GM13976 (cell line): ENCODE measurements at regions not wholly inside any gene's neighbourhood (a gene's known extent, or its start where the extent isn't known, plus 50 kb on each side); places are given as distances from the start of the nearest gene placed in this dataset.

ENCODE experiments used
- DNase-seq: peaks from one replicate; pipeline ENCODE4 v3.0.0; 2012; ENCODE audit warnings: low spot score
- in situ Hi-C: fragments of 300-500 bp; cut with MboI; formaldehyde crosslinking; loops from one replicate; pipeline ENCODE4 v1.12.0; 2022; ENCODE audit warnings: low sequenced_read_pairs, mixed read lengths, inconsistent platforms; ENCODE audit not compliant: unreplicated experiment
- TF ChIP-seq, protein P1 (sequence below): IDR thresholded peaks from 2 replicates; pipeline ENCODE4 v1.5.1; 2012; ENCODE audit warnings: borderline replicate concordance, mild to moderate bottlenecking; ENCODE audit not compliant: insufficient read depth; ENCODE audit errors: extremely low read depth, missing control alignments, control extremely low read depth

DNA sequence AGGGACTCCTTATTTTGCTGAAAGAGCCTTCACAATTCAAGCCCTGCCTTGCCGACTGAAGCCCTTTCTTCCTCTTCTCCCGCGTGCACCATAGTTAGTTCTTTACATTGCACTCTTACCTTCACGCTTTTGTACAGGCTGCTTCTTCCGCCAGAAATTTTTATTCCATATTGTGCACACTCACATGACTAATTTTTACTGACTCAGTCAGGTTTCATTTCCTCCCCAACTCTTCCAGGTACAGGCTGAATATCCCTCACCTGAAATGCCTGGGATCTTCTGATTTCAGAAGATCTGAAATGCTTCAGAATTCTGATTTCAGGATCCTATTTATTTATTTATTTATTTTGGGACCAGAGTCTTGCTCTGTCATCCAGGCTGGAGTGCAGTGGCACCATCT lies 172.8 kb downstream of the ZNF281 start:
- TF ChIP-seq, protein P1, sequence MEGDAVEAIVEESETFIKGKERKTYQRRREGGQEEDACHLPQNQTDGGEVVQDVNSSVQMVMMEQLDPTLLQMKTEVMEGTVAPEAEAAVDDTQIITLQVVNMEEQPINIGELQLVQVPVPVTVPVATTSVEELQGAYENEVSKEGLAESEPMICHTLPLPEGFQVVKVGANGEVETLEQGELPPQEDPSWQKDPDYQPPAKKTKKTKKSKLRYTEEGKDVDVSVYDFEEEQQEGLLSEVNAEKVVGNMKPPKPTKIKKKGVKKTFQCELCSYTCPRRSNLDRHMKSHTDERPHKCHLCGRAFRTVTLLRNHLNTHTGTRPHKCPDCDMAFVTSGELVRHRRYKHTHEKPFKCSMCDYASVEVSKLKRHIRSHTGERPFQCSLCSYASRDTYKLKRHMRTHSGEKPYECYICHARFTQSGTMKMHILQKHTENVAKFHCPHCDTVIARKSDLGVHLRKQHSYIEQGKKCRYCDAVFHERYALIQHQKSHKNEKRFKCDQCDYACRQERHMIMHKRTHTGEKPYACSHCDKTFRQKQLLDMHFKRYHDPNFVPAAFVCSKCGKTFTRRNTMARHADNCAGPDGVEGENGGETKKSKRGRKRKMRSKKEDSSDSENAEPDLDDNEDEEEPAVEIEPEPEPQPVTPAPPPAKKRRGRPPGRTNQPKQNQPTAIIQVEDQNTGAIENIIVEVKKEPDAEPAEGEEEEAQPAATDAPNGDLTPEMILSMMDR, result no peak
- in situ Hi-C loops, result no loop called here
- no peak for DNase-seq

DNA sequence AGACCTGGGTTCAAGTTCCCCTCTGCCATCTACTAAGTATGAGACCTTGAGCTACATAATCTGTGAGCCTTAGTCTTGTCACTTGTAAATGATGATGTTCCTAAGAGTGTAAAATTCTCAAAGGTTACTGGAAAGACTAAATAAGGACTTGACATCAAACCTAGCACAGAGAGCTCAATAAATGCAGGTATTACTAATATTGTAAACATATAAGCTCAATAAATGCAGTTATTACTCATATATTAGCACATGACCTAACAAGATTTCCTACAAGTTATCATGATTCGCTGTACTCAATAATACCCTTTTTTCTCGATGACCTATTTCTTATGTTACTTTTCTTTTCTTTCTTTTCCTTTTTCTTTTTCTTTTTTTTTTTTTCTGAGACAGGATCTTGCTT lies 174.9 kb downstream of the ZNF281 start:
- no peak for DNase-seq
- TF ChIP-seq, protein P1, result no peak
- in situ Hi-C loops, result no loop called here

- DNase-seq, result no peak
- in situ Hi-C loops, result no loop called here
- TF ChIP-seq, protein P1, result no peak
Observed at GRCh38 chr1:200233393-200233792, 176.4 kb downstream of the ZNF281 start.

- DNase-seq, result no peak
- in situ Hi-C loops, result no loop called here
- TF ChIP-seq, protein P1, result no peak
Observed at GRCh38 chr1:200231787-200232231, 178.0 kb downstream of the ZNF281 start.

DNA sequence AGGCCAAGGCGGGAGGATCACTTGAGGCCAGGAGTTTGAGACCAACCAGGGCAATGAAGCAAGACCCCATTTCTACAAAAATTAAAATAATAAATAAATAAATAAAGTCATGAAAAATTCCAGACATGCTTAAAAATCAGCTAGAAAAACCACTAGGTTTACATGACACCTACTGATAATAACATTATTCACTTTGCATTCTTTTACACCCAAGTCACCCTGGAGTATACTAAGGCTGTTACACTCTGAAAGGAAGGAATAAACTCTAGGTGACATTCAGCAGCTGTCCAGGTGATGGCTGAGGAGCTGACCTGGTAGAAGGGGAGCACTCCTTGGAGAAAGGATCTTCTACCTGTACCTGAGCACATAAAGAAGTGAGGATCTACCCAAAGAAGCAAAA lies 179.2 kb downstream of the ZNF281 start:
- in situ Hi-C loops, result no loop called here
- TF ChIP-seq, protein P1, result no peak
- DNase-seq, result no peak

- TF ChIP-seq, protein P1, result no peak
- no peak for DNase-seq
- in situ Hi-C loops, result no loop called here
Observed at GRCh38 chr1:200228486-200228885, 181.3 kb downstream of the ZNF281 start.

- DNase-seq, result no peak
- in situ Hi-C loops, result no loop called here
- TF ChIP-seq, protein P1, result no peak
Observed at GRCh38 chr1:200228081-200228480, 181.8 kb downstream of the ZNF281 start.
